Subcutaneous abdominal adipose tissue (tissue), 5 donors: ENCODE measurements at regions not wholly inside any gene's neighbourhood (a gene's known extent, or its start where the extent isn't known, plus 50 kb on each side); places are given as distances from the start of the nearest gene placed in this dataset.

Source experiments
- H3K27ac ChIP-seq: one replicate; pipeline ENCODE4 v1.7.0; 2013; ENCODE audit warnings: low read depth, mild to moderate bottlenecking, inconsistent platforms, low read length, moderate library complexity
- H3K27me3 ChIP-seq, 5 donors: one replicate each; pipeline ENCODE4 v1.7.0; 2013; ENCODE audit warnings: low read length in 5 of 5, inconsistent platforms in 1 of 5; ENCODE audit not compliant: control insufficient read depth in 5 of 5, insufficient read depth in 4 of 5
- H3K36me3 ChIP-seq, 5 donors: one replicate each; pipeline ENCODE4 v1.7.0; 2013; ENCODE audit warnings: low read length in 5 of 5; ENCODE audit not compliant: control insufficient read depth in 5 of 5, insufficient read depth in 5 of 5
- H3K4me1 ChIP-seq, 5 donors: one replicate each; pipeline ENCODE4 v1.7.0; 2013; ENCODE audit warnings: low read length in 5 of 5, mild to moderate bottlenecking in 3 of 5, moderate library complexity in 1 of 5; ENCODE audit not compliant: control insufficient read depth in 5 of 5, insufficient read depth in 5 of 5
- H3K4me3 ChIP-seq, 5 donors: one replicate each; pipeline ENCODE4 v1.7.0; 2013; ENCODE audit warnings: low read length in 5 of 5, low read depth in 1 of 5
- H3K9ac ChIP-seq, 5 donors: one replicate each; pipeline ENCODE4 v1.7.0; 2013; ENCODE audit warnings: low read length in 5 of 5, mild to moderate bottlenecking in 4 of 5, moderate library complexity in 3 of 5
- H3K9me3 ChIP-seq, 5 donors: one replicate each; pipeline ENCODE4 v1.7.0; 2013; ENCODE audit warnings: low read length in 5 of 5; ENCODE audit not compliant: control insufficient read depth in 5 of 5
- donor health status: healthy.
- donor health status: healthy.
- donor health status: healthy.
- donor health status: healthy.
- donor health status: healthy.

DNA sequence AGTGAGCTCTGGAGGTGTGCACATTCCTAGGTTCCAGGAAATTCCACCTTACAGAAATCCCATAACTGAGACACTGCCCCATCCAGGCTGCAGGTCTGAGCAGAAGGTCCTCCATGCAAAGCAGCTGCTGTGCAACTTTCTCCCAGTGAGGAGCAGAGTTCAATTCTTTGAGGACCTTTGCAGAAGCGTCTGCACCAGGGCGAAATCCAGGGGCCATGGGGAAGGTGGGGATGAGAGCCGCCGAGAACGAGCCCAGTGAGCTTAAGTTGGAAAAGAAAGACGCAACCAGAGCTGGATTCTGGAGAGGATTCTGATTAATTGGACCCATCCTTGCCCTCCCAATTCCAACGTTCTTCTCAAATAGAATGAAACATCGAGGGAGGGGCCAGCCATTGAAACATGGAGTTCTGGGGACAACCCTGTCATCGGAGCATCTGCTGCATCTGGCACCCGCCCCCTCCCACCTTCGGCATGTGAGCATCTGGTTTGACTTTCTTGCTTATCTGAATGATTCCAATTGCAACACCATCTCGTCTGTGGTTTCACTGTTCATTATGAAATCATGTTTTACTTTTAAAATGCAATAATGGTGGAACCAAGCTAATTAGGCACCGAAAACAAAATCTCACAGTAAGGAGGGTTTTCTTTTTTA, 190.6 kb upstream of the FOXF1 start:
- peaks cover 0 to 1% (median 0%) of the 10 kb centered on the region in 5 donors for H3K9me3 ChIP-seq
- H3K27me3 ChIP-seq, result peaks cover 2 to 28% (median 26%) of the 10 kb centered on the region in 5 donors
- H3K9ac ChIP-seq, result no peak overlapping the region
- no peak overlapping the region for H3K27ac ChIP-seq
- H3K4me1 ChIP-seq, result peaks cover 0 to 20% (median 6%) of the 10 kb centered on the region in 5 donors
- no peak overlapping the region for H3K4me3 ChIP-seq
- no peaks in the 10 kb centered on the region for H3K36me3 ChIP-seq

DNA sequence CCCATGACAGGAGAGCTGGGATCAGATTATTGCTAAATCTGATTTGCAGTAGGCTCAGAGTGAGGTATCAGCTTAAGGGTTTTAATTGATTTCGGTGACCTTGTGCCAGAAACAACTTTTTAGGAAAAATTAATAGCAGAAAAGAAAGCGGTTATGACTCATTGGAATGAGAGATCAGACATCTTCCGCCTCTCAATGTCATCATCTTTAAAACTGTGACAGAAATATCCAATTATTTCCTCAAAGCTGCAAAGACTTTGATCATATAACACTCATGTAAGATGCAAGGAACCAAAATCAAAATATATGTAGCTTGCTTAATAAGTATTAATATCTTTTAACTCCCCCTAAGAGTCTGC, 190.1 kb upstream of the FOXF1 start:
- Histone ChIP-seq H3K9me3 (peaks cover under 1 to 6% (median 3%) of the 10 kb centered on the region in 5 donors), H3K36me3 (no peaks in the 10 kb centered on the region), H3K27me3 (peaks cover 2 to 28% (median 26%) of the 10 kb centered on the region in 5 donors), H3K9ac (no peak overlapping the region), H3K4me1 (peaks cover 0 to 20% (median 6%) of the 10 kb centered on the region in 5 donors), H3K27ac (no peak overlapping the region), H3K4me3 (no peak overlapping the region)

DNA sequence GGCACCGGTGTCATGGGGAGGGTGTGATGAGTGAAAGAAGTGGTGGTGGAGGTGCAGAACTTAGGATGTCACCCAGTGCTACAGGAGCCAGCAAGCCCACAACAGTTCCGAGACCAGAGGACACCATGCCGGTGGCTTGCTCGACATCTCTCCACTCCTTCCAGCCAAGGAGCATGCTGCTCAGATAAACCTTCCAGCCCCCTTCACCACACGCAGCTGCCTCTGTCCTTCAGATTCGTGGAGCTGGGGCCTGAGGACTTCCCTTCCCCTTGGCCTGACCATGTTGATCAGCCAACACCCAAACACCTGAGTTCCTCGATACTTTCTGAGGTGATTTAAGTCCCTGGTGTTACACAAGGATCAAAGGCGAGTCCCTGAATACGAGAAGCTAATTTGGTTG, 188.8 kb upstream of the FOXF1 start:
- H3K9me3 ChIP-seq, result peaks cover 3 to 12% (median 7%) of the 10 kb centered on the region in 5 donors
- peaks cover 2 to 26% (median 22%) of the 10 kb centered on the region in 5 donors for H3K27me3 ChIP-seq
- no peaks in the 10 kb centered on the region for H3K36me3 ChIP-seq
- no peak overlapping the region for H3K27ac ChIP-seq
- H3K4me3 ChIP-seq, result no peak overlapping the region
- no peak overlapping the region for H3K9ac ChIP-seq
- H3K4me1 ChIP-seq, result peaks cover 0 to 20% (median 6%) of the 10 kb centered on the region in 5 donors

DNA sequence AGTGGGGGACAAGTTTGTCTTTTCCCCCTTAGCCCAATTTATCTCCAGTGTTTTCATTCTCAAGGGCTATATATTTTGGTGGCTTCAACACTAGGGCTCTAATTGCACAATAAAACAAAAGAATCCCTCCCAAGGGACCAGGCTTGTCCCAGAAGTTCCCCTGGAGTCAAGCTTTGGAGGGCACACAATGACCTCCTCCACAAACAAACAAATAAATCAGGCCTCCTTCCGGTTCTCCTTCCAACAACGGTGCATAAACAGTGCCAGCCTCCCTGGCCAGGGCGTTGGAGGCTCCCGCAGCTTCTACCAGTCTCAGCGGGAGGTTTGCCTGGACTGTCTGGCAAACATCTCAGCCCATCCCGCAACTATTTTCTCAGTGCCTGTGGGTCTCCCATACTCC, 188.0 kb upstream of the FOXF1 start:
- Histone ChIP-seq H3K36me3 (no peaks in the 10 kb centered on the region), H3K4me1 (peaks cover 0 to 20% (median 6%) of the 10 kb centered on the region in 5 donors), H3K9me3 (peaks cover 3 to 12% (median 7%) of the 10 kb centered on the region in 5 donors), H3K27me3 (peaks cover 2 to 29% (median 22%) of the 10 kb centered on the region in 5 donors), H3K9ac (peak overlapping the region in 1 of 5 donors; percentile 22), H3K4me3 (no peak overlapping the region), H3K27ac (no peak overlapping the region)

DNA sequence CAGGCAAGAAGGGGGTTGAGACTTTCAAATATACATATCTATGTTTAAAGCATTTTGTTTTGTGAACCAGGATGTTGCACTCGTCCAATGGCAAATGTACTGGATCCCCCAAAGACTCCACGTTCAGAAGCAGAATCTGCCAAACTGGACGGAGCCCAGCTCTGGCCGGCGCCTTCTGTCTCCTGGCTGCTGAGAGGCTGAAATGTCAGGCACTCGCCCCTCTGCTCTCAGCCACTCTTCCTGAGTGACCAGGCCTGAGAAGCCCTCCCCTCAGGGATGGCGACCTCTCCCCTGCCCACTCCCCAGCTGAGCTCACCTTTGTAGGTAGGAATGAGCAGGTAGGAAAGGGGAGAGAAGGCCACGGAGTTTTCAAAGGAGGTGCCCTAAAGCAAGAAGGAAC, 187.5 kb upstream of the FOXF1 start:
- Histone ChIP-seq H3K36me3 (no peaks in the 10 kb centered on the region), H3K27ac (no peak overlapping the region), H3K4me1 (peaks cover 0 to 20% (median 6%) of the 10 kb centered on the region in 5 donors), H3K9me3 (peaks cover 3 to 12% (median 7%) of the 10 kb centered on the region in 5 donors), H3K9ac (no peak overlapping the region), H3K27me3 (peaks cover 2 to 30% (median 22%) of the 10 kb centered on the region in 5 donors), H3K4me3 (no peak overlapping the region)

DNA sequence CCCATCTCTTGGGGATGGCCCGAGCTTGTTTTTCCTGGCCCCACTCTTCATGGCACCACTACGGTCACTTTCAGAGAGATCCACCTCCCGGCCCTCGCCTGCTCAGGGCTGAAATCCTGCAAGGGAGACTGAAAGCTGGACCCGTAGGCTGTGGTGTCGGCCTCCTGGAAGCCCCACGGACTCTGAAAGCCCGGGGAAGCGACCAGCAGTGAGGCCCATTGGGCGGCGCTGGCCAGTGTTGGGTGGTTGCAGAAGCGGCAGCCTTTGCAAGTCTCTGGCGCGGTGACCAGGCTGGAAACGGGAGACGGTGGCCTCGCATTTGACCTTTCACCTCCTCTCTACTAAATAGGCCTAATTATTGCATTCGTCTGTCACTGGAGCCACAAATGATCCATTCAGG, 186.0 kb upstream of the FOXF1 start:
- no peak overlapping the region for H3K27ac ChIP-seq
- peaks cover 0 to 20% (median 6%) of the 10 kb centered on the region in 5 donors for H3K4me1 ChIP-seq
- H3K4me3 ChIP-seq, result no peak overlapping the region
- peaks cover 3 to 12% (median 7%) of the 10 kb centered on the region in 5 donors for H3K9me3 ChIP-seq
- no peak overlapping the region for H3K9ac ChIP-seq
- peaks cover 2 to 33% (median 20%) of the 10 kb centered on the region in 5 donors for H3K27me3 ChIP-seq
- H3K36me3 ChIP-seq, result no peaks in the 10 kb centered on the region

DNA sequence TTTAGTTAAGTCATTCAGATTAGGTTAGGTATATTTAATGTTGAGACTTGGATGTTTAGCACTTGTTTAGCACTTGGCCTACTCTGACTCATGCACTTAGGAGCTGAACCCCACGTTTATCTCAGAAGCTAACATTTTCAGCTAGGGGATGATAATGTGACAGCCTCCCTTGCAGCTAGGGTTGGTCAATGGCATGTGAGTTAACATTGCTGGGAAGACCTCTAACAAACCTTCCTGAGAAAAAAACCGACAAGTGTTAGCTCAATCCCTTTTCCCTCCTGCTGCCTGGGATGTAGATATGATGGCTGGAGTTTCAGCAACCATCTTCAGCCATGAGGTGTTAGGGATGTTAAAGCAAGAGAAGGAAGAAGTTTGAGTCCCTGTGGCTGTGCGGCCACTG, 185.0 kb upstream of the FOXF1 start:
- H3K4me1 ChIP-seq, result peaks cover 0 to 20% (median 6%) of the 10 kb centered on the region in 5 donors
- H3K4me3 ChIP-seq, result no peak overlapping the region
- no peak overlapping the region for H3K9ac ChIP-seq
- H3K9me3 ChIP-seq, result peaks cover 3 to 12% (median 7%) of the 10 kb centered on the region in 5 donors
- peaks cover 2 to 33% (median 21%) of the 10 kb centered on the region in 5 donors for H3K27me3 ChIP-seq
- no peaks in the 10 kb centered on the region for H3K36me3 ChIP-seq
- no peak overlapping the region for H3K27ac ChIP-seq

DNA sequence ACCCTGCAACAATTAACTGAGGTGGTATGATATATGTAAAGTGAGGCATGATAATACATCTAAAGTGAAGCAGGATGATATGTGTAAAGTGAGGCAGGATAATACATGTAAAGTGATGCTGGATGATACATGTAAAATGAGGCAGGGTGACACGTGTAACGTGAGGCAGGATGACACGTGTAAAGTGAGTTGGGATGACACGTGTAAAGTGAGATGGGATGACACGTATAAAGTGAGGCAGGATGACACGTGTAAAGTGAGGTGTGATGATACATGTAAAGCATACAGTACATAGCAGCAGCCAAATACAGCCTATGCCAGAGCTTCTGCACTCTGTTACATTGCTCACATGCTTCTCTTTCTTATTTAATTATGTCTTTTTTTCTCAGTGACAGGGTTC, 184.4 kb upstream of the FOXF1 start:
- H3K36me3 ChIP-seq, result no peaks in the 10 kb centered on the region
- no peak overlapping the region for H3K9ac ChIP-seq
- no peak overlapping the region for H3K4me3 ChIP-seq
- H3K4me1 ChIP-seq, result peaks cover 0 to 23% (median 6%) of the 10 kb centered on the region in 5 donors
- peaks cover 3 to 12% (median 7%) of the 10 kb centered on the region in 5 donors for H3K9me3 ChIP-seq
- H3K27ac ChIP-seq, result no peak overlapping the region
- peaks cover 2 to 32% (median 19%) of the 10 kb centered on the region in 5 donors for H3K27me3 ChIP-seq

DNA sequence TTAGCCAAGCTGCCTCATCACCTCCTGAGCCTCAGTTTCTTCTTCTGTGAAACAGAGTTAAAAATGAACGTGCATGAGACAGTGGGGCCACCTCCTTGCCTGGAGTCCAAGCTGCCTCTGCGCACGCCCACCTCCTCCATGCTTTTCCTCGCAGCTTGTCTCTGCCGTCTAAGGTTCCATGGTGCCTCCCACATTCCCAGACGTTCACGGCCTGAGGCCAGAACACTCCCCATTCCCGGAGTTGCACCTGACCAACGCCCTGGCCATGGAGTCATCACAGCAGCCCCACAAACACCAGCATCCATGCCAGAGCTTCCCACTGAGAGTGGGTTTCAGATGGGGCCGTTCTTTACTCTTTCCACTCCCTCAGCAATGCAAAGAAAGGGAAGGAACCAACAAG, 183.0 kb upstream of the FOXF1 start:
- no peak overlapping the region for H3K4me3 ChIP-seq
- H3K9me3 ChIP-seq, result peaks cover 3 to 12% (median 7%) of the 10 kb centered on the region in 5 donors
- no peak overlapping the region for H3K9ac ChIP-seq
- no peaks in the 10 kb centered on the region for H3K36me3 ChIP-seq
- peaks cover 5 to 38% (median 22%) of the 10 kb centered on the region in 5 donors for H3K27me3 ChIP-seq
- H3K27ac ChIP-seq, result no peak overlapping the region
- peaks cover 0 to 15% (median 4%) of the 10 kb centered on the region in 5 donors for H3K4me1 ChIP-seq

DNA sequence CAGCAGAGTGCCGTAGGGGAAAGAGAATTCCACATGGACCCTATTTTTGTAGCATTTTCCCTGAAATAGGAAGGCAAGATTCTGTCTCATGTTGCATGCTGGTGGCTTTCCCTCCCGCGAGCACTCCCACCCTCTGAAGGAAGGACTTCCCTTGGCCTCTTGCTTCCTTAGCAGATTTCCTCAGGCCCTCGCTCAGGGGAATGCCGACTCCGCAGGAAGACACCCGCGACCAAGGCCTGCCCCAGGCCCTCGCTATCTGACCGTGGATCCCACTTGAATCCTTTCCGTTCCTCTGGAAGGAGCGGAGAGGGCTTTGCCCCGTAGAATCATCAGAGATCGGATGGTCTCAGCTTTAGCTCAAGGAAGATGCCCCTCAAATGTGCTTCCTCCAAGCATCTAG, 179.4 kb upstream of the FOXF1 start:
- peaks cover 18 to 41% (median 29%) of the 10 kb centered on the region in 5 donors for H3K27me3 ChIP-seq
- no peak overlapping the region for H3K4me3 ChIP-seq
- peaks cover 0 to 1% (median 0%) of the 10 kb centered on the region in 5 donors for H3K9me3 ChIP-seq
- H3K36me3 ChIP-seq, result no peaks in the 10 kb centered on the region
- H3K27ac ChIP-seq, result no peak overlapping the region
- peaks cover 0 to 11% (median 0%) of the 10 kb centered on the region in 5 donors for H3K4me1 ChIP-seq
- no peak overlapping the region for H3K9ac ChIP-seq
